ENCODE measurements at regions not wholly inside any gene's neighbourhood (a gene's known extent, or its start where the extent isn't known, plus 50 kb on each side); places are given as distances from the start of the nearest gene placed in this dataset.

DNA sequence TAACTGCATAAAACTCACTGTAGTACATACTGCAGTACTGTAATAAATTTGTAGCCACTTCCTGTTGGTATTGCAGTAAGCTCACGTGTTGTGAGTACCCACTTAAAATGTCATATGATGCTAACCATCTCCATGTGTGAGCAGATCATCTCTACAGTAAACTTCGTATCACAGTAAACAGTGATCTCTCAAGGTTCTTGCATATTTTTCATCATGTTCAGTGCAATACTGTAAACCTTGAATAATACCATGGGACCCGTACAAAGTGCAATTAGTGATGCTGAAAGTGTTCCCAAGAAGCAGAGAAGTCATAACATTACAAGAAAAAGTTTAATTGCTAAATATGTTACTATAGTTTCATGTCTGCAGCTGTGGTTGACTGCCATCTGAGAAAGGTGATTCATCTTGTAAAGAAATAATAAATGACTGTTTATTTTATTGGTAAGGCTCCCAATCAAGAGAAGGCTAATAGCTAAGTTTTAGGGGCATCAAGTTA lies 253.8 kb upstream of the POU5F2 start:
- H2AFZ ChIP-seq (ENCODE audit: low read length): no peak overlapping the region
- no peaks in the 10 kb centered on the region for H3K4me1 ChIP-seq (ENCODE audit: insufficient read depth, low read length, poor library complexity, severe bottlenecking)
- no peak overlapping the region for H3K4me2 ChIP-seq (ENCODE audit: low read length)
- no peak overlapping the region for H3K4me3 ChIP-seq (ENCODE audit: low read depth, low read length, poor library complexity, severe bottlenecking)
- H3K36me3 ChIP-seq (ENCODE audit: insufficient read depth, low read length): no peaks in the 10 kb centered on the region
- no peak for TF ChIP-seq EZH2phosphoT487 (IDR thresholded peaks at IDR 0.05; ENCODE audit: borderline replicate concordance, low read depth, low read length)
- no peak for TF ChIP-seq CTCF (conservative IDR thresholded peaks at IDR 0.05; ENCODE audit: low read length)
- H3K27ac ChIP-seq (ENCODE audit: low read depth, low read length, poor library complexity, severe bottlenecking): no peak overlapping the region
- no TSS peak for BruUV-seq (replicated peaks)
- no peaks in the 10 kb centered on the region; the same call in 1 of the 2 replicates for H4K20me1 ChIP-seq (ENCODE audit: insufficient read depth, low read length)
- no peaks in the 10 kb centered on the region for H3K79me2 ChIP-seq (ENCODE audit: insufficient read depth, low read depth, low read length)
- DNase-seq (ENCODE audit: low spot score): no peak
- no peaks in the 10 kb centered on the region for H3K9me3 ChIP-seq (ENCODE audit: low read length)
- ChIA-PET CTCF (ENCODE audit: unreplicated experiment) (no interaction called here), POLR2A (no interaction called here)
- no peaks in the 10 kb centered on the region for H3K9me2 ChIP-seq (ENCODE audit: insufficient read depth, low read length)
- intact Hi-C loops (cut with micrococcal nuclease; ENCODE audit: unreplicated experiment): no loop called here

GRCh38 chr5:93993161-93993560 lies 251.8 kb upstream of the POU5F2 start:
- no peak overlapping the region for H3K4me3 ChIP-seq (ENCODE audit: low read depth, low read length, poor library complexity, severe bottlenecking)
- H3K4me1 ChIP-seq (ENCODE audit: insufficient read depth, low read length, poor library complexity, severe bottlenecking): no peaks in the 10 kb centered on the region

More at GRCh38 chr5:93993161-93993560, 251.8 kb upstream of the POU5F2 start:
- ChIA-PET CTCF (ENCODE audit: unreplicated experiment) (no interaction called here), POLR2A (no interaction called here)
- Histone ChIP-seq H4K20me1 (ENCODE audit: insufficient read depth, low read length) (no peaks in the 10 kb centered on the region; the same call in 1 of the 2 replicates), H3K9me2 (ENCODE audit: insufficient read depth, low read length) (no peaks in the 10 kb centered on the region), H3K79me2 (ENCODE audit: insufficient read depth, low read depth, low read length) (no peaks in the 10 kb centered on the region), H3K27ac (ENCODE audit: low read depth, low read length, poor library complexity, severe bottlenecking) (no peak overlapping the region), H3K9me3 (ENCODE audit: low read length) (no peaks in the 10 kb centered on the region), H3K36me3 (ENCODE audit: insufficient read depth, low read length) (no peaks in the 10 kb centered on the region), H3K4me2 (ENCODE audit: low read length) (no peak overlapping the region), H2AFZ (ENCODE audit: low read length) (no peak overlapping the region)
- TF ChIP-seq EZH2phosphoT487 (IDR thresholded peaks at IDR 0.05; ENCODE audit: borderline replicate concordance, low read depth, low read length) (no peak), CTCF (conservative IDR thresholded peaks at IDR 0.05; ENCODE audit: low read length) (no peak)
- DNase-seq (ENCODE audit: low spot score): no peak
- intact Hi-C loops (cut with micrococcal nuclease; ENCODE audit: unreplicated experiment): no loop called here
- BruUV-seq (replicated peaks): no TSS peak
